GM12874 (cell line): ENCODE measurements at regions not wholly inside any gene's neighbourhood (a gene's known extent, or its start where the extent isn't known, plus 50 kb on each side); places are given as distances from the start of the nearest gene placed in this dataset.

Source experiments
- CTCF ChIP-seq: IDR thresholded peaks from 2 replicates; pipeline ENCODE4 v1.5.1; 2011; ENCODE audit warnings: low read depth, mild to moderate bottlenecking, control low read depth, low read length, moderate library complexity; ENCODE audit not compliant: insufficient read depth

GRCh38 chr17:17403899-17404576, 72.8 kb upstream of the MED9 start:
- TF ChIP-seq CTCF, result no peak

- no peak for TF ChIP-seq CTCF
Measured at GRCh38 chr17:17405673-17406072, 71.1 kb upstream of the MED9 start.

GRCh38 chr17:17406225-17406624, 70.6 kb upstream of the MED9 start:
- TF ChIP-seq CTCF, result no peak

GRCh38 chr17:17408236-17408794, 68.5 kb upstream of the MED9 start:
- no peak for TF ChIP-seq CTCF

- no peak for TF ChIP-seq CTCF
Measured at GRCh38 chr17:17410357-17410756, 66.4 kb upstream of the MED9 start.

GRCh38 chr17:17411692-17412091, 65.1 kb upstream of the MED9 start:
- TF ChIP-seq CTCF, result no peak

- TF ChIP-seq CTCF, result no peak
Measured at GRCh38 chr17:17412326-17412725, 64.5 kb upstream of the MED9 start.
